Islet precursor cell (in vitro differentiated cells): ENCODE measurements at regions not wholly inside any gene's neighbourhood (a gene's known extent, or its start where the extent isn't known, plus 50 kb on each side); places are given as distances from the start of the nearest gene placed in this dataset.

ENCODE experiments used
- DNase-seq: peaks from one replicate; pipeline ENCODE4 v3.0.0-alpha.2; 2018

- DNase-seq = no peak
These were observed 54.6 kb upstream of the EOLA2 start for GRCh38 chrX:149992918-149993317.

- DNase-seq = no peak
These were observed 55.7 kb upstream of the EOLA2 start for GRCh38 chrX:149993989-149994388.

- DNase-seq = no peak
These were observed 58.2 kb upstream of the EOLA2 start for GRCh38 chrX:149996515-149996914.

GRCh38 chrX:150005027-150005426 is 66.7 kb upstream of the EOLA2 start:
- DNase-seq = no peak

GRCh38 chrX:150007356-150007755 is 69.1 kb upstream of the EOLA2 start:
- no peak for DNase-seq

GRCh38 chrX:150012647-150013381 is 74.5 kb upstream of the EOLA2 start:
- DNase-seq = no peak

GRCh38 chrX:150014525-150014924 is 76.2 kb upstream of the EOLA2 start:
- no peak for DNase-seq

GRCh38 chrX:150017868-150018267 is 79.6 kb upstream of the EOLA2 start:
- no peak for DNase-seq

- no peak for DNase-seq
These were observed 80.7 kb upstream of the EOLA2 start for GRCh38 chrX:150018931-150019361.

GRCh38 chrX:150028692-150029091 is 90.4 kb upstream of the EOLA2 start:
- DNase-seq = no peak

- DNase-seq = no peak
These were observed 94.5 kb upstream of the EOLA2 start for GRCh38 chrX:150032742-150033141.

- DNase-seq = no peak
These were observed 96.5 kb upstream of the EOLA2 start for GRCh38 chrX:150034788-150035187.

- DNase-seq = no peak
These were observed 97.2 kb upstream of the EOLA2 start for GRCh38 chrX:150035531-150035930.

- no peak for DNase-seq
These were observed 97.9 kb upstream of the EOLA2 start for GRCh38 chrX:150036181-150036580.

GRCh38 chrX:150036641-150037040 is 98.3 kb upstream of the EOLA2 start:
- DNase-seq = no peak

GRCh38 chrX:150037041-150037440 is 98.8 kb upstream of the EOLA2 start:
- no peak for DNase-seq

GRCh38 chrX:150038315-150038714 is 100.0 kb upstream of the EOLA2 start:
- no peak for DNase-seq

- DNase-seq = no peak
These were observed 100.8 kb upstream of the EOLA2 start for GRCh38 chrX:150038986-150039599.

- no peak for DNase-seq
These were observed 102.9 kb upstream of the EOLA2 start for GRCh38 chrX:150041208-150041607.

GRCh38 chrX:150044556-150044955 is 106.3 kb upstream of the EOLA2 start:
- peak; percentile 68 for DNase-seq

- no peak for DNase-seq
These were observed 109.5 kb upstream of the EOLA2 start for GRCh38 chrX:150047818-150048217.

- no peak for DNase-seq
These were observed 111.4 kb upstream of the EOLA2 start for GRCh38 chrX:150049647-150050046.

- DNase-seq = no peak
These were observed 112.1 kb upstream of the EOLA2 start for GRCh38 chrX:150050387-150050786.

GRCh38 chrX:150051096-150051495 is 112.8 kb upstream of the EOLA2 start:
- DNase-seq = peak; percentile 59

GRCh38 chrX:150052226-150052625 is 113.9 kb upstream of the EOLA2 start:
- DNase-seq = no peak
